HG03066 (cell line): ENCODE measurements at regions not wholly inside any gene's neighbourhood (a gene's known extent, or its start where the extent isn't known, plus 50 kb on each side); places are given as distances from the start of the nearest gene placed in this dataset.

Source experiments
- ATAC-seq: cut with Tn5 transposase; IDR thresholded peaks from one replicate; pipeline ENCODE4 v1.9.1; 2021; ENCODE audit warnings: low read depth; ENCODE audit not compliant: unreplicated experiment

- no peak for ATAC-seq
Observed at GRCh38 chr6:169848946-169849345, 97.5 kb downstream of the ERMARD start.

- ATAC-seq: no peak
Observed at GRCh38 chr6:169847901-169848311, 96.5 kb downstream of the ERMARD start.

- ATAC-seq: no peak
Observed at GRCh38 chr6:169847141-169847674, 95.8 kb downstream of the ERMARD start.

GRCh38 chr6:169846286-169847056, 95.0 kb downstream of the ERMARD start:
- no peak for ATAC-seq

GRCh38 chr6:169845426-169846285, 94.2 kb downstream of the ERMARD start:
- ATAC-seq: no peak

- ATAC-seq: no peak
Observed at GRCh38 chr6:169844946-169845345, 93.5 kb downstream of the ERMARD start.

GRCh38 chr6:169843991-169844390, 92.6 kb downstream of the ERMARD start:
- no peak for ATAC-seq

- ATAC-seq: no peak
Observed at GRCh38 chr6:169843110-169843509, 91.7 kb downstream of the ERMARD start.

GRCh38 chr6:169841907-169842606, 90.6 kb downstream of the ERMARD start:
- no peak for ATAC-seq

GRCh38 chr6:169841251-169841650, 89.8 kb downstream of the ERMARD start:
- no peak for ATAC-seq

GRCh38 chr6:169839898-169840631, 88.6 kb downstream of the ERMARD start:
- no peak for ATAC-seq

- no peak for ATAC-seq
Observed at GRCh38 chr6:169839493-169839892, 88.1 kb downstream of the ERMARD start.

GRCh38 chr6:169839029-169839481, 87.6 kb downstream of the ERMARD start:
- ATAC-seq: no peak

GRCh38 chr6:169838346-169839028, 87.1 kb downstream of the ERMARD start:
- no peak for ATAC-seq

- no peak for ATAC-seq
Observed at GRCh38 chr6:169837529-169838250, 86.3 kb downstream of the ERMARD start.

- ATAC-seq: no peak
Observed at GRCh38 chr6:169833258-169833794, 81.9 kb downstream of the ERMARD start.

GRCh38 chr6:169832247-169832948, 81.0 kb downstream of the ERMARD start:
- no peak for ATAC-seq
